AG09319 (cell line): ENCODE measurements at regions not wholly inside any gene's neighbourhood (a gene's known extent, or its start where the extent isn't known, plus 50 kb on each side); places are given as distances from the start of the nearest gene placed in this dataset.

Experiments used
- DNase-seq: peaks from one replicate; pipeline ENCODE4 v3.0.0-alpha.2; 2010; ENCODE audit warnings: low read depth; ENCODE audit errors: extremely low read depth
- TF ChIP-seq, protein P1 (sequence below): IDR thresholded peaks from 2 replicates; pipeline ENCODE4 v1.5.1; 2011; ENCODE audit warnings: low read depth, mild to moderate bottlenecking, inconsistent platforms, low read length, moderate library complexity

DNA sequence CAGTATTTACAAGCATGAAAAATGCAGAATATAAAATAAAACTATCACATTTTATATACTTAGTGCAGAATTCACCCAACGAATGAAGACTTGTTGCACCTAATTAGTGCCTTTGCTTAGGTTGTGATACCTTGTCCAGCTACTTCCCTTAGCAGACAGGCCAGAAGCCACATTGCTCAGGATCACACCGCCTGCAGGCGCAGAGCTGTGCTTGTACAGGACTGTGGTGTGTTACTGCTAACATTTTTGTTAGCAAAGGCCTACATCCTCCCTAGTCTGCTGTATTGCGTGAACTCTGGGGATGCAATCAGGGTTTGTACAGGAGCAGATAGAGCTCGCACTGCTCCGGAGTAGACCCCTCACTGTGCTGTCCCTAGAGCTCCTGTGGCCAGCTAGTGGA, 336.9 kb downstream of the CBLN2 start:
- DNase-seq, result no peak
- TF ChIP-seq, protein P1, sequence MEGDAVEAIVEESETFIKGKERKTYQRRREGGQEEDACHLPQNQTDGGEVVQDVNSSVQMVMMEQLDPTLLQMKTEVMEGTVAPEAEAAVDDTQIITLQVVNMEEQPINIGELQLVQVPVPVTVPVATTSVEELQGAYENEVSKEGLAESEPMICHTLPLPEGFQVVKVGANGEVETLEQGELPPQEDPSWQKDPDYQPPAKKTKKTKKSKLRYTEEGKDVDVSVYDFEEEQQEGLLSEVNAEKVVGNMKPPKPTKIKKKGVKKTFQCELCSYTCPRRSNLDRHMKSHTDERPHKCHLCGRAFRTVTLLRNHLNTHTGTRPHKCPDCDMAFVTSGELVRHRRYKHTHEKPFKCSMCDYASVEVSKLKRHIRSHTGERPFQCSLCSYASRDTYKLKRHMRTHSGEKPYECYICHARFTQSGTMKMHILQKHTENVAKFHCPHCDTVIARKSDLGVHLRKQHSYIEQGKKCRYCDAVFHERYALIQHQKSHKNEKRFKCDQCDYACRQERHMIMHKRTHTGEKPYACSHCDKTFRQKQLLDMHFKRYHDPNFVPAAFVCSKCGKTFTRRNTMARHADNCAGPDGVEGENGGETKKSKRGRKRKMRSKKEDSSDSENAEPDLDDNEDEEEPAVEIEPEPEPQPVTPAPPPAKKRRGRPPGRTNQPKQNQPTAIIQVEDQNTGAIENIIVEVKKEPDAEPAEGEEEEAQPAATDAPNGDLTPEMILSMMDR, result no peak

DNA sequence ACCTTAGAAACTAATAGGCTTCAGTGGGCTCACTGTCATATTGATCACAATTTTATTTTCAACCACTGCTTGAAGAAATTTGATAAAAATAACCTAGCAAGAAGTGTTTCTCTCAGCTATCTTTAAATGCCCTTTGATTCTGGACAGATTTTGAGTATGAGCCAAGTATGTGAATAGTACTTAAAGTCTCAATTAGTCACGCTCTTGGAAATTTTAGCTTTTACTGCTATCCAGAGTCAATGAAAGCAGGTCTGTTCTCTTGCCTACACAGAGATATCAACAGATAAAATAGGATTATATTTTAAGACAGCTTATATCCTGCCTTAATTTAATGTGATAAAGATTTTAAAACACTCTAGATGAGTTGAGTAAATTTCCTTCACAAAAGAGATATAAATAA, 337.3 kb downstream of the CBLN2 start:
- no peak for DNase-seq

DNA sequence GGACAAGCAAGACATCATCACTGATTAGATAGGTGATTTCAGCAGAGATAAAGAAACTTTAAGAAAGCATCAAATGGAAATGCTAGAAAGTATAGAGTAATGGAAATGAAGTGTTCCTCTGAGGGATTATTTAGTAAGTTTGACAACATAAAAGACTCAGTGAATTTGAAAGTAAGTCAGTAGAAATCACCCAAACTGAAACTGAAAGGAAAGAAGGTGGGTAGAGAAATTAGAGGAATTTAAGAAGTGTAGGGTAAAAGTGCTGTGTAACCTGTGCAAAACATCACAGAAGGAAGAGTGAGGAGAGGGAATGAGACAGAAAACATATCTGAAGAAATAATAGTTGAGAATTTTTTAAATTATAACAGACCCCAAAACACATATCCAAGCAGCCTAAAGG, 343.1 kb downstream of the CBLN2 start:
- TF ChIP-seq, protein P1, result no peak

More for the DNA sequence above, 337.3 kb downstream of the CBLN2 start:
- TF ChIP-seq, protein P1, result no peak

DNA sequence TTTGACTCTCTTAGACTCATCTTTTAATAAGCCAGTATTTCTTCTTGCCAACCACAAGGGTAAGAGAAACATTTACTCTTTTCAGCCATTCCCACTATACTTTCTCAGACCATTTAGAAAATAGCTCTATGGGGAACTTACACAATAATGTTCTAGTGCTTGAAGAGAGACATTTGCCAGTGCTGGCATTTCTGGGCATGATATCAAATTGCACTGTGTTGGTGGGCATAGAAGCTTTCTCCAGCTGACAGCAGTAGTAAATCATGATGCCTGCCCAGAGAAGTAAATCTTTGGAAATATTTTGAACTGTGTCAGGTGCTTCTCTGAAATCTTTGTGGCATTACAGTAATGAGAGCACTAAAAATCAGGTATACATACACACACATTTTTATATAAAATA, 346.6 kb downstream of the CBLN2 start:
- TF ChIP-seq, protein P1, result no peak
- no peak for DNase-seq

More for the DNA sequence above, 343.1 kb downstream of the CBLN2 start:
- DNase-seq, result no peak

DNA sequence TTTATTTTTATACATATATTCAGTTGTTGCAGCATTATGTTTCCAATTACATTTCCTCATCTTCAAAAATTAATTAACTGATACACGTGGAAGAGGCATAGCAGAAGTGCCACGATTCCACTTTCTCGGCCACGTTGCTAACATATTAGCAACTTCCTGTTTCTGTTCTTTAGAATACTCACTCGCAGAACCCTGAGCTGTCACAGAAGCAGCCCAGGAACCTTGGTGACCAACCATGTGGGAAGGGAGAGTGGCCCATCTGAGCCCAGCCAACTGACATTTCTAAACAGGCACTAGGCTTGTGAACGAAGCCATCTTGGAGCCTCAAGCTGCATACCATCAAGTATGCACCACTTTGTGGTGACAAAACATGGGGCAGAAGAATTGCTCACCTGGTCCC, 350.1 kb downstream of the CBLN2 start:
- TF ChIP-seq, protein P1, result no peak
- no peak for DNase-seq

DNA sequence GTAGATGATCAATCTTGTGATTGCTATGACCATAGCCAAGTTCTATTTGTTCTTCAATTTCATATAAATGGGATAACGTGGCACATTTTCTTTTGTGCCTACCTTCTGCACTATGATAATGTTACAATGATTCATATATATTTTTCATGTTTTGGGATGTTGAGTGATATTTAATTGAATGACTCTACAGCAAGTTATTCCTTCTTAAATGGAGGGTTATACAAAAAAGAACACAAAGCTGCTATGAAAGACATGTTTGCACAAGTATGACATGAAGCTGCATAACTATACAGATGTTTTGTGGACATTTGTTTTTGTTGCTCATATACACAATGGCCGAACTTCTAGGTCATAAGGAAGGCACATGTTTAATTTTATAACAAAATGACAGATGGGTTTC, 356.2 kb downstream of the CBLN2 start:
- no peak for DNase-seq
- TF ChIP-seq, protein P1, result no peak

DNA sequence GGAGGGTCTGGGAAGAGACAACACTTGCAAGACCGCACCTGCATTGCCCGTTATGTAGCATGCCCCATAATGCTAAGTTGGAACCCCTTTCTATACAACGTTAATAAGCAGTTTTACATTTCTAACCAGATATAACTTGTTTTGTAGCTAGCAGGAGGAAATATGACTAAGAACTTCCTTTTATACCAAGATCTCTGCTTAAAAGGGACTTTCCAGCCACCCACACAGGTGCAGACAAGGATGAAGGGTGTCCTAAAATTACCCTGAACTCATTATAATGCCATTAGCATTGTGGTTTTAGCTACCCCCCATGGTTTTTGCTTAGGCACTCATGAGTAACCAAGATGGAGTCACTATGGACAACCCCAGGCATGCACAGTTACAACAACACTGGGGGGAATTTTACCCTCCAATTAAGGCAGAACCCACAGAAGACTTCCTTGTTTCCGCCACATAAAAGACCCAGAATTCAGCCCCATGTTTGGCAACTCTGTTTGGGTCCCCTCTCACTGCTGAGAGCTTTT, 362.8 kb downstream of the CBLN2 start:
- TF ChIP-seq, protein P1, result no peak
- no peak for DNase-seq
